Hepatocyte (in vitro differentiated cells): ENCODE measurements at regions not wholly inside any gene's neighbourhood (a gene's known extent, or its start where the extent isn't known, plus 50 kb on each side); places are given as distances from the start of the nearest gene placed in this dataset.

Experiments used
- DNase-seq: peaks from one replicate; pipeline ENCODE4 v3.0.0-alpha.2; 2016; ENCODE audit warnings: low spot score
- H2AFZ ChIP-seq: fragments of 200-600 bp; sonication (generic); 2 replicates; pipeline ENCODE4 v1.6.0; 2016; ENCODE audit warnings: antibody characterized with exemption, mild to moderate bottlenecking
- H3K27ac ChIP-seq: fragments of 200-600 bp; sonication (generic); 2 replicates; pipeline ENCODE4 v1.5.1; 2016; ENCODE audit warnings: mild to moderate bottlenecking
- H3K27me3 ChIP-seq: fragments of 200-600 bp; sonication (generic); 2 replicates; pipeline ENCODE4 v1.6.1; 2016
- H3K36me3 ChIP-seq: fragments of 200-600 bp; sonication (generic); replicated peaks from 2 replicates; pipeline ENCODE4 v1.5.1; 2016; ENCODE audit warnings: low read depth; ENCODE audit not compliant: insufficient read depth
- H3K4me1 ChIP-seq: fragments of 200-600 bp; sonication (generic); 2 replicates; pipeline ENCODE4 v1.5.1; 2016; ENCODE audit warnings: mild to moderate bottlenecking, moderate library complexity; ENCODE audit not compliant: insufficient read depth
- H3K4me2 ChIP-seq: fragments of 200-600 bp; sonication (generic); 2 replicates; pipeline ENCODE4 v1.6.0; 2016
- H3K4me3 ChIP-seq: fragments of 200-600 bp; sonication (generic); 2 replicates; pipeline ENCODE4 v1.5.1; 2016; ENCODE audit warnings: mild to moderate bottlenecking
- H3K79me2 ChIP-seq: fragments of 200-600 bp; sonication (generic); 2 replicates; pipeline ENCODE4 v1.6.0; 2017; ENCODE audit warnings: mild to moderate bottlenecking
- H3K9me2 ChIP-seq: fragments of 200-600 bp; sonication (generic); replicated peaks from 2 replicates; pipeline ENCODE4 v1.6.0; 2017; ENCODE audit warnings: mild to moderate bottlenecking; ENCODE audit not compliant: insufficient read depth
- H3K9me3 ChIP-seq: fragments of 200-600 bp; sonication (generic); 2 replicates; pipeline ENCODE4 v1.5.1; 2016; ENCODE audit warnings: low read depth, mild to moderate bottlenecking
- H4K20me1 ChIP-seq: fragments of 200-600 bp; sonication (generic); 2 replicates; pipeline ENCODE4 v1.6.0; 2016; ENCODE audit warnings: mild to moderate bottlenecking; ENCODE audit not compliant: insufficient read depth, poor library complexity, severe bottlenecking
- CTCF ChIP-seq: fragments of 200-600 bp; sonication (generic); IDR thresholded peaks from 2 replicates; pipeline ENCODE4 v1.5.1; 2016; ENCODE audit warnings: antibody characterized with exemption, mild to moderate bottlenecking; ENCODE audit not compliant: poor library complexity
- EZH2 ChIP-seq: fragments of 200-600 bp; sonication (generic); IDR thresholded peaks from 2 replicates; pipeline ENCODE4 v1.6.1; 2016; ENCODE audit warnings: antibody characterized with exemption, mild to moderate bottlenecking, borderline replicate concordance
- EZH2phosphoT487 ChIP-seq: fragments of 200-600 bp; sonication (generic); IDR thresholded peaks from one replicate; pipeline ENCODE4 v1.6.1; 2018; ENCODE audit warnings: antibody characterized with exemption, mild to moderate bottlenecking, low read depth, moderate library complexity; ENCODE audit not compliant: unreplicated experiment, severe bottlenecking
- WGBS: methylation state at CpG from one replicate; pipeline ENCODE4 v1.1.6; 2016; ENCODE audit warnings: low lambda C conversion rate; ENCODE audit errors: missing lambda C conversion rate; 5-methylcytosine and 5-hydroxymethylcytosine counted together

DNA sequence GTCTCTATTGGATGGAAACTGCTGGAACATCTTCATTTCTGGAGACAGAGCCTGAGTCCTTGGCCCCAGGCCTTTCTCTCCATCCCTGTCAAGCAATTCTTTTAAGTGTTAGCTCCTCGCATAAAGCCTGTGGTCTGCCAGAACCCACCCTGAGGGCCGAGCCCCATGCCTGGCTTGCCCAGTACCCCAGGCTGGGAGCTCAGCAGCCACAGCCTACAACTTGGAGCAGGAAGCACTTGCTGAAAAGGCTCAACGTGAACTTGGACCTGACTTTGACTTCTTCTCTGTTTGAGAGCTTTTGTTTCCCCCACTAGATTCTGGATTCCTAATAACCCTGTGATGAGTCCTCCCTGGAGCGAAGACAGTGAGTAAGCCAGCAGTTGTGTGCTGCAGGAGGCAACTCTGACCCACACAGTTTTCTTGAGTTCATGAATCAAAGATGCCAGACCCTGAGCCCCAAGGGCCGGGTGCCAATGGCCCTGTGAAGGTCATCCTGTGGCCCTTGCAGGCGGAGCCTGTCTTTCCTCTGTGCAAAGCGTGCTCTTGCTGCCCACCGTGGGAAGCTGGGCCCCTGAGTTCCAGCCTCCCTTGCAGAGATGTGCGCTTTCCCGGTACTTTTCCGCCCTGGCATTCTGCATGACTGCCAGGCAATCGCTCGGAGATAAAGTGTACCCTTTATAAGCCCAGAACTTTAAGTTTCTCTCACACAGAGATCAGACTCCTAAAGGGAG lies 64.3 kb upstream of the RUFY1 start:
- Histone ChIP-seq H4K20me1 (no peaks in the 10 kb centered on the region), H3K79me2 (no peaks in the 10 kb centered on the region), H3K9me2 (no peaks in the 10 kb centered on the region), H3K36me3 (no peaks in the 10 kb centered on the region), H3K4me1 (peaks cover 3% of the 10 kb centered on the region), H3K27me3 (no peaks in the 10 kb centered on the region), H3K4me2 (no peak overlapping the region), H3K9me3 (no peaks in the 10 kb centered on the region), H2AFZ (no peak overlapping the region), H3K27ac (peak overlapping the region; percentile 83), H3K4me3 (no peak overlapping the region)
- 82% methylated on average over 13 of the region's 13 CpGs for WGBS
- TF ChIP-seq EZH2phosphoT487: no peak
- no peak for TF ChIP-seq CTCF
- TF ChIP-seq EZH2: no peak
- DNase-seq: peak; percentile 31

DNA sequence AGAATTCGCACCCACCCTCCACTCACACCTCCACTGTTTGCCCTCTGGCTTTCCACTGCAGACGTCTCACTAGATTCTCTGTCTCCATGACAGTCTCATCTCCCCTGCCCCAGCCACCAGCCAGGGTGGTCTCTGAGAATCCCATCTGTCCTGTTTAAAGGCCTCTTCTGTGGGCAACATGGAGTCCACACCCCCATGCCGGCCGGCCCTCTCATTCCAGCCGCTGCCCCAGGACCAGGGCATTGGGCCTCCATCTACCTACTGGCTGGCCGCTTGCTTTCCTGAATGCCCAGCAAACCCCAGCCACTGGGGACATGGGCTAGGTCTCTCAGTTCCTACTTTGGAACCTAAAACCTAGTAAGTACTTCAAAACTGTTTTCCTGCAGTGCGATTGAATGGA lies 65.6 kb upstream of the RUFY1 start:
- Histone ChIP-seq H2AFZ (no peak overlapping the region), H3K4me3 (no peak overlapping the region), H3K4me1 (peaks cover 3% of the 10 kb centered on the region), H3K27me3 (no peaks in the 10 kb centered on the region), H3K9me2 (no peaks in the 10 kb centered on the region), H3K79me2 (no peaks in the 10 kb centered on the region), H3K9me3 (no peaks in the 10 kb centered on the region), H3K36me3 (no peaks in the 10 kb centered on the region), H3K27ac (no peak overlapping the region), H3K4me2 (no peak overlapping the region), H4K20me1 (no peaks in the 10 kb centered on the region)
- DNase-seq: no peak
- no peak for TF ChIP-seq CTCF
- no peak for TF ChIP-seq EZH2
- TF ChIP-seq EZH2phosphoT487: no peak
- 92% methylated on average over 7 of the region's 7 CpGs for WGBS

DNA sequence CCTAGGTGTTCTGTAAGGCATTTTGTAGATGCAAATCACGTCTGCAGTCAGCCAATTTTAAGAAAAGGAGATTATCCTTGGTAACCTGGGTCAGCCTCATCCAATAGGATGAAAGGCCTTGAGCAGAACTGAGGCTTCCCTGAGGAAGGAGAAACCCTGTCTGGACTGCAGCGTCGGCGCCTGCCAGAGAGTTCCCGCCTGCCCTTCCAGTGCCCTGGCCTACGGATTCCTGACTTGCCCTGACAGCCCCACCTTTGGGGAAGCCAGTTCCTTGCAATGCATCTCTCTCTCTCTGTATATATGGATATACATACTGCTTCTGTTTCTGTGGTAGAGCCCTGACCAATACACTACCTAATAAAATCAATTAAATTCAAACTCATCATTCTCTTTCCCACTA lies 66.2 kb upstream of the RUFY1 start:
- 81% methylated on average over 6 of the region's 6 CpGs for WGBS
- H3K9me2 ChIP-seq: no peaks in the 10 kb centered on the region
- DNase-seq: no peak

More for the DNA sequence above, 66.2 kb upstream of the RUFY1 start:
- Histone ChIP-seq H4K20me1 (no peaks in the 10 kb centered on the region), H3K4me1 (peaks cover 3% of the 10 kb centered on the region), H3K4me2 (no peak overlapping the region), H3K36me3 (no peaks in the 10 kb centered on the region), H3K4me3 (no peak overlapping the region), H3K79me2 (no peaks in the 10 kb centered on the region), H3K9me3 (no peaks in the 10 kb centered on the region), H2AFZ (no peak overlapping the region), H3K27ac (no peak overlapping the region), H3K27me3 (no peaks in the 10 kb centered on the region)
- TF ChIP-seq EZH2 (no peak), EZH2phosphoT487 (no peak), CTCF (no peak)
